ENCODE measurements at regions not wholly inside any gene's neighbourhood (a gene's known extent, or its start where the extent isn't known, plus 50 kb on each side); places are given as distances from the start of the nearest gene placed in this dataset.

DNA sequence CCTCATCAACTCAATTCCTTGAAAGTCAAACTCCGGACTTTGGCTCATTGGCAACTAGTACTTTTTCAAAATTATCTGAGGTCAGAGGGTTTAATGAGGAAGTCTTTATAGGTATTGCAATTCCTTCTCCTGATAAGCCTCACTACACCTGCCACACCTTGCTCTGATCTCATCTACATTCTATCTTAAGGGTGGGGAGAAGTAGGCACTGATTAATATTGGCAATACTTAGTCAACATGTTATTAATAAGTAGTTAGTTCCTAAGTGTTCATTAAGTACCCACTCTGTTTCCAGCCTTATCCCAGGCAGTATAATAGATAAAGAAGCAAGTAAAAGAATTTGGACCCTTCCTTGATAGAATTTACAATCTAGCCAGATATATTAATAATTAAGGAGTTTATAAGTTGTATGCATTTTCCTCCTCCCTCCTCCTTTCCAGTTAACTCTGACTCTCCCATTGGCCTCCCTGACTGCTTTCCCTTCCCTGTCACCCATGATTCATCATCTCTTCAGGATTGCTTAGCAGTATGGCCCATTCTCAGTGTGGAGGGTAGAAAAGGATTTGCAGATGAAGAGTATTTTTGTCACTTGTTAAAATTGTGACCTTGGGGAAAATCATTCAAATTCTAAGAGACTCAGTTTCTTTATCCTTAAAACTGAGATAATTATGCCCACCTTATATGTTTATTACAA is 231.0 kb upstream of the ATP2B1 start:
- no peak for DNase-seq (ENCODE audit: low read depth)
- H3K4me3 ChIP-seq (ENCODE audit: low read depth, low read length), result no peak overlapping the region
- TF ChIP-seq, protein P1, sequence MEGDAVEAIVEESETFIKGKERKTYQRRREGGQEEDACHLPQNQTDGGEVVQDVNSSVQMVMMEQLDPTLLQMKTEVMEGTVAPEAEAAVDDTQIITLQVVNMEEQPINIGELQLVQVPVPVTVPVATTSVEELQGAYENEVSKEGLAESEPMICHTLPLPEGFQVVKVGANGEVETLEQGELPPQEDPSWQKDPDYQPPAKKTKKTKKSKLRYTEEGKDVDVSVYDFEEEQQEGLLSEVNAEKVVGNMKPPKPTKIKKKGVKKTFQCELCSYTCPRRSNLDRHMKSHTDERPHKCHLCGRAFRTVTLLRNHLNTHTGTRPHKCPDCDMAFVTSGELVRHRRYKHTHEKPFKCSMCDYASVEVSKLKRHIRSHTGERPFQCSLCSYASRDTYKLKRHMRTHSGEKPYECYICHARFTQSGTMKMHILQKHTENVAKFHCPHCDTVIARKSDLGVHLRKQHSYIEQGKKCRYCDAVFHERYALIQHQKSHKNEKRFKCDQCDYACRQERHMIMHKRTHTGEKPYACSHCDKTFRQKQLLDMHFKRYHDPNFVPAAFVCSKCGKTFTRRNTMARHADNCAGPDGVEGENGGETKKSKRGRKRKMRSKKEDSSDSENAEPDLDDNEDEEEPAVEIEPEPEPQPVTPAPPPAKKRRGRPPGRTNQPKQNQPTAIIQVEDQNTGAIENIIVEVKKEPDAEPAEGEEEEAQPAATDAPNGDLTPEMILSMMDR (IDR thresholded peaks at IDR 0.05; ENCODE audit: insufficient read depth, low read length), result no peak

DNA sequence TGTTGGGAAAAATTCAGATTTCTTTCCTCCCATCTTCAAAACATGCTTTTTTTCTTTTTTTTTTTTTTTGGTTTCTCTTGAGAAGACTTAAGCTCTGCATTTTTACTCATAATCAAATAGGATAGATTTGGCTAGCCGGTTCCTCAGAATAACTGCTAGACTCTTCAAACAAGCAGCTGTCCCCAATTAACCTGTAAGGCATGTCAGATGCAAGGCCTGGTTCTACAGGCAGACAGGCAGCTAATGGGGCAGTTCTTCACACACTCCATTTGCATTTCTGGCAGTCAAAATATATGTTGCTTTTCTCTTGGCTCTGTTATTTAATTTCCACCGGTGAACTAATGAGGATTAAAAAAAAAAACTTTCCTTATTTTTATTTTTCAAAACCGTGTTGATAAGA is 228.0 kb upstream of the ATP2B1 start:
- no peak for DNase-seq (ENCODE audit: low read depth)
- TF ChIP-seq, protein P1 (IDR thresholded peaks at IDR 0.05; ENCODE audit: insufficient read depth, low read length), result no peak
- no peak overlapping the region for H3K4me3 ChIP-seq (ENCODE audit: low read depth, low read length)

DNA sequence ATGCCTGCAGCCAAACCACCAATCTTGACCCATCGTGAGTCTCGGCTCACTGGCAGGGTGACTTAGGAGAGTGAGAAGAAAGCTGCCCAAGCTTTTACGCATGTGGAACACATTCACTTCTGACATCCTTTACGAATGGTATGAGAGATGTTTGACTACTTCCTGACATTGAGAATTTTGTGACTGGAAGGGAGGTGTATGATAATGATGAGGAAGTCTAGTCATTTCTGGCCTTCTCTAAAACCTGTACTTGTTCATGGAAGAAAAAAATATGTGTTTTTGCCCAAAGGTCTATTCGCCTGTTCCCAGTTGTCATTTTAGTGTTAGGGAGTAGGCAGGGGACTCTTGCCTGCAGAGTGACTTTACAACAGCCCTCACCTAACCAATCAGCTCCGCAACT is 227.2 kb upstream of the ATP2B1 start:
- TF ChIP-seq, protein P1 (IDR thresholded peaks at IDR 0.05; ENCODE audit: insufficient read depth, low read length), result no peak
- no peak overlapping the region for H3K4me3 ChIP-seq (ENCODE audit: low read depth, low read length)

DNA sequence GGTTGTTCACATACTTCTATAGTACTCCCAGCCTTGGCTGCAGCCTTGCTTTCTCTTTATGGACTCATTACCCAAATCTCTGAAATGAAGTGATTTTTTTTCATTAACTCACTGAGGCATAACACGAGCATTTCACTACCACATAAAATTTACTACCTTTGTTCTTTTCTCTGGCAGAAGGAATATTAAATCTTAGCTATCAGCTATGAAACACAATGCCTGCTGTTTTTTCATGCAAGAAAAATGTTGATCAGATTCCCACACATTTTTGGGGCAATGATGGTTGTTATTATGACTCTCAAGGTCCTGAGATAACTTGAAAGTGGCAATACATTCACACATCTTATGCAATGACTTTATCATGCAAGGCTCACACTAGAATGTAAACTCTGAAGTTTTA is 225.3 kb upstream of the ATP2B1 start:
- no peak overlapping the region for H3K4me3 ChIP-seq (ENCODE audit: low read depth, low read length)
- TF ChIP-seq, protein P1 (IDR thresholded peaks at IDR 0.05; ENCODE audit: insufficient read depth, low read length), result no peak
- DNase-seq (ENCODE audit: low read depth), result peak; percentile 93

More for the DNA sequence above, 227.2 kb upstream of the ATP2B1 start:
- no peak for DNase-seq (ENCODE audit: low read depth)

DNA sequence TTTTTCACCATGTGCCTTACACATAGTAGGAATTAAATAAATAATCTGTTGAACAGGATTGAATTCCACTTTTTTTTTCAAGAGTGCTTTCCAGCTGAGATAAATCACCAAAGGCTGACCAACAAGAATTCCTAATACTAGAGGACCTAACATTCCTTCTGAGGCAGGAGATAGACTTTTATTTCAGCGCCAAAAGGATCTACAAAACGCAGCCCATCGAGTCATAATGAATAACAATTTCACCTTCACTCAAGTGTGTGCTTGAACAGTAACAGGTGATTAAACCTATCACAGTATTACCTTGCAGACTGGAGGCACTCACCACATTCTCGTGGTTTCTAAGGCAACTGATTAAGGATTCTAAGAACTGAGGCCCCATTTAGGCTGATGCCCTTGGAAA is 224.3 kb upstream of the ATP2B1 start:
- H3K4me3 ChIP-seq (ENCODE audit: low read depth, low read length), result no peak overlapping the region
- TF ChIP-seq, protein P1 (IDR thresholded peaks at IDR 0.05; ENCODE audit: insufficient read depth, low read length), result no peak
- DNase-seq (ENCODE audit: low read depth), result peak; percentile 19

DNA sequence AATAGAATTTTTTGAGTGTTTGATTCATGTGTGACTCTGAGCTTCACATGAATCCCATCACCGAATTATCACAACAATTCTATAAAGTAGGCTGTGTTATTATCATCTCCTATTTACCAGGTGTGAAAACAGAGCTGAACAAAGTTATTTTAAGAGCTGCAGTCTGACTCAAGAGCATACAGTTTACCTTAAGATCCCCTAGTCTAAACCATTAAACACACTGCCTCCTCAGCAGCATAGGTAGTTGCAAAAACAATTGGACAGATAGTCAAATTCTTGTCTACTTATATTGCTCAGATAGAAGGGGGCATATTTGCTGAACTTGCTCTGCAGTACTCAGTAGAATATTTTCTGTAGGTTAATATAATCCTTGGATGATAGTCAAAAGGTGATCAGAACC is 219.8 kb upstream of the ATP2B1 start:
- no peak for DNase-seq (ENCODE audit: low read depth)
- TF ChIP-seq, protein P1 (IDR thresholded peaks at IDR 0.05; ENCODE audit: insufficient read depth, low read length), result no peak
- H3K4me3 ChIP-seq (ENCODE audit: low read depth, low read length), result no peak overlapping the region

DNA sequence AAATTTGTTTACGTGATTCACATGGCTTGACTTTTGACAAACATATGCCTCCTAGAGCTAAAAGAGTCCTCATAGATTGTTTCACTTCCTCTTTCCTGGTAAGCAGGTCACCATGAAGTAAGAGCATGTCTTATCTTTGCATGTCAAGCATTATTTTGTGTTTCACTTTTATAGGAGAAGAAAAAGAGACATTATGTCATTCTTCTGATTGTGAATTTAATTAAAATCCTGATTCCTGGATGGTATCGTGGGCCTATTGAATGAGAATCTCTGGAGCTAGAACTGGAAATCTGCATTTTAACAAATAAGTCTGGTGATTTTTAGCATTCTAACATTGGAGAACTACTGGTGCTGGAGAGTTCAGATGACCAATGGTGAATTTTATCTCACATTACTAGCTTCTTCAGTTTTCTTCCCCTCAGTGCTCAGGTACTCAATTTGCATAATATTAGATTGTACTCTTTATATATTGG is 218.6 kb upstream of the ATP2B1 start:
- TF ChIP-seq, protein P1 (IDR thresholded peaks at IDR 0.05; ENCODE audit: insufficient read depth, low read length), result no peak
- H3K4me3 ChIP-seq (ENCODE audit: low read depth, low read length), result no peak overlapping the region
- DNase-seq (ENCODE audit: low read depth), result no peak
